Ascending aorta (tissue), 2 donors: ENCODE measurements at regions not wholly inside any gene's neighbourhood (a gene's known extent, or its start where the extent isn't known, plus 50 kb on each side); places are given as distances from the start of the nearest gene placed in this dataset.

Source experiments
- DNase-seq, 2 donors: peaks; one replicate each; pipeline ENCODE4 v3.0.0-alpha.2; 2019; ENCODE audit warnings: low spot score in 2 of 2
- H3K27ac ChIP-seq, 2 donors: fragments of 200-600 bp; sonication (generic); one replicate each; pipeline ENCODE4 v1.5.1; 2016 to 2017; ENCODE audit warnings: mild to moderate bottlenecking in 1 of 2
- H3K27me3 ChIP-seq: fragments of 200-600 bp; sonication (generic); one replicate; pipeline ENCODE4 v1.5.1; 2017
- H3K36me3 ChIP-seq, 2 donors: fragments of 200-600 bp; sonication (generic); one replicate each; pipeline ENCODE4 v1.5.1; 2016
- H3K4me1 ChIP-seq, 2 donors: fragments of 200-600 bp; sonication (generic); one replicate each; pipeline ENCODE4 v1.5.1; 2016 to 2017; ENCODE audit warnings: mild to moderate bottlenecking in 1 of 2
- H3K4me3 ChIP-seq, 2 donors: fragments of 200-600 bp; sonication (generic); one replicate each; pipeline ENCODE4 v1.5.1; 2016 to 2017; ENCODE audit warnings: mild to moderate bottlenecking in 1 of 2
- H3K9me3 ChIP-seq, 2 donors: fragments of 200-600 bp; sonication (generic); one replicate each; pipeline ENCODE4 v1.5.1; 2016
- intact Hi-C: fragments of 100-400 bp; cut with DNase I; formaldehyde crosslinking; loops from one replicate; pipeline ENCODE4 v1.15.1; 2023
- TF ChIP-seq, protein P1 (sequence below), 3 experiments: fragments of 200-600 bp in 2 of 3; fragments of 450-650 bp in 1 of 3; sonication (generic) in 2 of 3; IDR thresholded peaks; one replicate each; pipeline ENCODE4 v1.5.1; 2016 to 2019; ENCODE audit warnings: antibody characterized with exemption in 3 of 3, mild to moderate bottlenecking in 1 of 3, moderate library complexity in 1 of 3

DNA sequence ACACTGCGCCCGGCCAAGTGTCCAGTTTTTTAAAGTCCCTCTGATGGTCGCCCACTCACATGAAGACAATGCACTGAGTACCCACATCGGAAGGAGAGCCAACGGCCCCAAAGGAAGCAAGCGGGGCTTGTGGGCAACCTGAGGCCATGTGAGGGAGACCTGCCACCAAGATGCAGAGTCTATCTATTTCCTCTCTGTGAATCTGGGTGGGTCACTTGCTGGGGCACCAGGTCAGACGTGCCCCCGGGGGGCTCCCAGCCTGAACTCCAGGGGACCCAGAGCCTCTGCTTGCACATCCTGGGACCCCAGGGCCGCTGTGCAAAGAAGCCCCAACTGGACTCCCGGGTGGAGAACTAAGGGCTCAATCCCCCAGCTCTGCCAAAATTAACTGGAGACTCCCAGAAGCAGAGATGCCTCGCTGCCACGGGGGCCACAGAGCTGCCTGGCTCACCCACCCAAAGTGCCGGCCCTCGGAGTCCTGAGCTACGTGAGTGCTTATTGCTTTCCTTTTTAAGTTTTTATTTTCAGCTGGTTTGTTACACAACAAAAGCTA is 106.4 kb downstream of the BRD1 start:
- Histone ChIP-seq H3K36me3 (no peaks in the 10 kb centered on the region), H3K27me3 (peaks cover 4% of the 10 kb centered on the region), H3K4me3 (no peak overlapping the region), H3K27ac (no peak overlapping the region), H3K4me1 (no peaks in the 10 kb centered on the region), H3K9me3 (no peaks in the 10 kb centered on the region)
- intact Hi-C loops, result no loop called here
- TF ChIP-seq, protein P1, sequence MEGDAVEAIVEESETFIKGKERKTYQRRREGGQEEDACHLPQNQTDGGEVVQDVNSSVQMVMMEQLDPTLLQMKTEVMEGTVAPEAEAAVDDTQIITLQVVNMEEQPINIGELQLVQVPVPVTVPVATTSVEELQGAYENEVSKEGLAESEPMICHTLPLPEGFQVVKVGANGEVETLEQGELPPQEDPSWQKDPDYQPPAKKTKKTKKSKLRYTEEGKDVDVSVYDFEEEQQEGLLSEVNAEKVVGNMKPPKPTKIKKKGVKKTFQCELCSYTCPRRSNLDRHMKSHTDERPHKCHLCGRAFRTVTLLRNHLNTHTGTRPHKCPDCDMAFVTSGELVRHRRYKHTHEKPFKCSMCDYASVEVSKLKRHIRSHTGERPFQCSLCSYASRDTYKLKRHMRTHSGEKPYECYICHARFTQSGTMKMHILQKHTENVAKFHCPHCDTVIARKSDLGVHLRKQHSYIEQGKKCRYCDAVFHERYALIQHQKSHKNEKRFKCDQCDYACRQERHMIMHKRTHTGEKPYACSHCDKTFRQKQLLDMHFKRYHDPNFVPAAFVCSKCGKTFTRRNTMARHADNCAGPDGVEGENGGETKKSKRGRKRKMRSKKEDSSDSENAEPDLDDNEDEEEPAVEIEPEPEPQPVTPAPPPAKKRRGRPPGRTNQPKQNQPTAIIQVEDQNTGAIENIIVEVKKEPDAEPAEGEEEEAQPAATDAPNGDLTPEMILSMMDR (IDR thresholded peaks at IDR 0.05), result no peak
- peak in 1 of 2 donors; percentile 31 for DNase-seq

DNA sequence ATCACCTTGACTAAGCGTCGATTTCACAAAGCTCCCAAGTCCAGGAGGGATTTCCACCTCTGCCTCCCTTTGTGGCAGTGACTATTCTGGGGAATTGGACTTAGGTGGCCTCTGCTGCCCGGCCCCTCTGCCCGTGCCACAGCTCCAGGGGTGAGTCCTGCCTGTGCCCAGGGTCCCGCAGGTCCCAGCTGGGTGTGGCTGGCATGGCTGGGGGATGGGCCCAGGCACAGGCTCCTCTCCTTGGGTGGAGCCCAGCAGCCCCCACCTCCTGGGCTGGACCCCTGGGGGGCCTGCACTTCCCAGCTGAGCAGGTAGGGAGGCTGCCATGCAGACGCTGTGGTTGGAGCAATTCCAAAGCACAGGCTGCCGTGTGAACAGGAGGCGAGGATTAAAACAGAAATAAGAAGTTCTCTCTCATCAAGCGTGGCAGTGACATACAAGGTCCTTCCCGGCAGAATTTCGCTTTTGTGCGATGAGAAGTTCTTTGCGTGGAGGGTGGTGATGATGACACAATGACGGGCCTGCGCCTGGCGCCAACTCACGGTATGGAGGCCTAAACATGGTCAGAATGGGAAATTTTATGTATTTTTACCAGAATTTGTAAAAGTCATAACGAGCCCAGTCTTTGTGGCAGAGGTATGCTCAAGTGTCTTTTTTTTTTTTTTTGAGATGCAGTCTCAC is 107.3 kb downstream of the BRD1 start:
- DNase-seq, result peak in 1 of 2 donors; percentile 45
- H3K4me3 ChIP-seq, result no peak overlapping the region
- H3K27ac ChIP-seq, result no peak overlapping the region
- no peaks in the 10 kb centered on the region for H3K4me1 ChIP-seq
- intact Hi-C loops, result no loop called here
- TF ChIP-seq, protein P1 (IDR thresholded peaks at IDR 0.05), result no peak
- peaks cover under 1% of the 10 kb centered on the region for H3K27me3 ChIP-seq
- H3K9me3 ChIP-seq, result no peaks in the 10 kb centered on the region
- H3K36me3 ChIP-seq, result no peaks in the 10 kb centered on the region

DNA sequence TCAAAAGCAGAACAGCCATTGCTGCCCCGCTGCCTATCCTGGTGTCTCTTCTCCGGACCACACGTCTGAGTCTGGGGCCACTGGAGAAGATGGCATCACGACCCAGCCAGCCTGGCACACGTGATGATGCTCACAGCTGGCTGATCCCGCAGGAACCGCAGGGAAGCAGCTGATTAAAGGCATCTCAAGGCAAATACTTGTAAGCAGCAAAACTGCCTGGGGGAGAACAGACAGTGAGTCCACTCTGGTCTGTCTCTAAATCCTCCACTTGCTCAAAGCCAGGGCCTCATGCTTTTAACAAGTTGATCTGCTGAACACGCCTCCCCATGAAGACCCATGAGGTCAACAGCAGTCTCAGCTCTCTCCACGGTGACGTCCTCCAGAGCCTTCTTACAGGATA is 108.6 kb downstream of the BRD1 start:
- H3K4me3 ChIP-seq, result no peak overlapping the region
- H3K27ac ChIP-seq, result no peak overlapping the region
- intact Hi-C loops, result no loop called here
- H3K27me3 ChIP-seq, result no peaks in the 10 kb centered on the region
- TF ChIP-seq, protein P1 (IDR thresholded peaks at IDR 0.05), result no peak
- no peaks in the 10 kb centered on the region for H3K9me3 ChIP-seq
- H3K4me1 ChIP-seq, result no peaks in the 10 kb centered on the region
- DNase-seq, result peak in 1 of 2 donors; percentile 45
- no peaks in the 10 kb centered on the region for H3K36me3 ChIP-seq

DNA sequence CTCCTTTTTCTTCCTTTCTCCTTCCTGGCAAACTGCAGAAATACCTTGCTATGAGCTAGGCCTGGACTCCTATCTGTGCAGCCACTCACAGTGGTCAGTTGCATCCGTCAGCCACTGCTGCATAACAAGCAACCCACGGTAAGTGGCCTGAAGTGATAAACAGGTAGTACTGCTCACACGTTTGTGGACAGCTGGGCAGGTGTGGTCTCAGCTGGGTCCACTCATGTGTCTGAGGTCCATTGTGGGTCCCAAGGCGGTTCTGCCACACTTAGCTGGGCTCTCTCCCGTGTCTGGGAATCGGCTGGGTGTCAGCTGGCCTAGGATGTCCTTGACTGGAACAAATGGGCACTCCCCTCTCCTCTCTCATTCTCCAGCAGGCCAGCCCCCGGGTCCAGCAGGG is 109.3 kb downstream of the BRD1 start:
- no peaks in the 10 kb centered on the region for H3K36me3 ChIP-seq
- no peak overlapping the region for H3K4me3 ChIP-seq
- H3K9me3 ChIP-seq, result no peaks in the 10 kb centered on the region
- intact Hi-C loops, result no loop called here
- peak in 1 of 2 donors; percentile 35 for DNase-seq
- no peak overlapping the region for H3K27ac ChIP-seq
- H3K27me3 ChIP-seq, result no peaks in the 10 kb centered on the region
- no peaks in the 10 kb centered on the region for H3K4me1 ChIP-seq
- TF ChIP-seq, protein P1 (IDR thresholded peaks at IDR 0.05), result no peak

DNA sequence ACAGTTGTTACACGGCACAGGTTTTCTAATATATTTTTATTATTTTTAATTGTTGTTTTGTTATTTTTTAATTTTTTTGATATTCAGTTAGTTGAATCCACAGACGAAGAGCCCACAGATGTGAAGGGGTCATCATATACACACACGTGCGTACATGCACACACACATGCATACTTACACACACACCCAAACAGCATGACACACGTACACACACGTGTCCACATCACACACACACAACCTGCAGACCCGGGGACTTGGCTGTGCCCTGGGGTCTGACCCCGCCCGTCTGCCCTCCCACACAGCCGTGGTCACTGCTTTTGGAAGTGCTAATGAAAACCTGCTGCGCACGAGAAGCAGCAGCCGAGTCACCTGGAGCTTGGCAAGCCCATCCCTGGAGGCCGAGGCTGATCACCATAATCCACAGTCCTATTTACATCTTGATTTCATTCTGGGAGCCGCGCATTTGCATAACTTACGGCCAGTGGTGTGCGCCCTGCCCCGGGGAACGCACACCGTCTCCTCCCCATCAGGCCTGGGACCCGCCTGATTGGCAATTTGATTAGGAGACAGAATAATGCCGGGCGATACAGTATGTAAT is 110.3 kb downstream of the BRD1 start:
- DNase-seq, result peak in 1 of 2 donors; percentile 34
- no peaks in the 10 kb centered on the region for H3K9me3 ChIP-seq
- no peak overlapping the region for H3K4me3 ChIP-seq
- H3K4me1 ChIP-seq, result no peaks in the 10 kb centered on the region
- TF ChIP-seq, protein P1 (IDR thresholded peaks at IDR 0.05), result no peak
- intact Hi-C loops, result no loop called here
- no peaks in the 10 kb centered on the region for H3K27me3 ChIP-seq
- no peak overlapping the region for H3K27ac ChIP-seq
- no peaks in the 10 kb centered on the region for H3K36me3 ChIP-seq
